ENCODE measurements at regions not wholly inside any gene's neighbourhood (a gene's known extent, or its start where the extent isn't known, plus 50 kb on each side); places are given as distances from the start of the nearest gene placed in this dataset.

GRCh38 chr14:36405589-36406274 lies 85.3 kb upstream of the MBIP start:
- Histone ChIP-seq H3K27me3 (ENCODE audit: control insufficient read depth, insufficient read depth, low read length) (no peaks in the 10 kb centered on the region), H3K4me1 (ENCODE audit: control insufficient read depth, extremely low read depth, insufficient read depth, low read length) (no peaks in the 10 kb centered on the region), H3K4me3 (replicated peaks in 1 of 4; ENCODE audit: control extremely low read depth in 1 of 4, insufficient read depth in 1 of 4, low read depth in 3 of 4, low read length in 4 of 4) (no peak overlapping the region), H3K4me2 (ENCODE audit: extremely low read depth, insufficient read depth, low read length) (no peak overlapping the region), H3K9ac (ENCODE audit: insufficient read depth, low read length) (no peak overlapping the region), H3K36me3 (ENCODE audit: control insufficient read depth, insufficient read depth, low read length) (no peaks in the 10 kb centered on the region), H3K27ac (ENCODE audit: insufficient read depth, low read length) (no peak overlapping the region), H2AFZ (ENCODE audit: low read length) (no peak overlapping the region), H3K9me3 (ENCODE audit: control insufficient read depth, insufficient read depth, low read depth, low read length) (no peaks in the 10 kb centered on the region), H3K79me2 (ENCODE audit: control insufficient read depth, insufficient read depth, low read length) (no peaks in the 10 kb centered on the region), H4K20me1 (ENCODE audit: control insufficient read depth, extremely low read depth, insufficient read depth, low read length) (no peaks in the 10 kb centered on the region)
- no peak for TF ChIP-seq CTCF (conservative IDR thresholded peaks at IDR 0.05 in 1 of 2, IDR thresholded peaks at IDR 0.05 in 1 of 2; ENCODE audit: low read depth in 1 of 2, low read length in 2 of 2)
- no peak for TF ChIP-seq EZH2 (IDR thresholded peaks at IDR 0.05; ENCODE audit: low read length, missing control alignments)
- no peak for DNase-seq (ENCODE audit: low read depth in 2 of 2)

- Histone ChIP-seq H4K20me1 (ENCODE audit: control insufficient read depth, extremely low read depth, insufficient read depth, low read length) (no peaks in the 10 kb centered on the region), H3K27me3 (ENCODE audit: control insufficient read depth, insufficient read depth, low read length) (no peaks in the 10 kb centered on the region), H3K27ac (ENCODE audit: insufficient read depth, low read length) (no peak overlapping the region), H3K4me2 (ENCODE audit: extremely low read depth, insufficient read depth, low read length) (no peak overlapping the region), H3K79me2 (ENCODE audit: control insufficient read depth, insufficient read depth, low read length) (no peaks in the 10 kb centered on the region), H3K4me1 (ENCODE audit: control insufficient read depth, extremely low read depth, insufficient read depth, low read length) (no peaks in the 10 kb centered on the region), H3K36me3 (ENCODE audit: control insufficient read depth, insufficient read depth, low read length) (no peaks in the 10 kb centered on the region), H3K9ac (ENCODE audit: insufficient read depth, low read length) (no peak overlapping the region), H3K9me3 (ENCODE audit: control insufficient read depth, insufficient read depth, low read depth, low read length) (no peaks in the 10 kb centered on the region), H2AFZ (ENCODE audit: low read length) (no peak overlapping the region), H3K4me3 (replicated peaks in 1 of 4; ENCODE audit: control extremely low read depth in 1 of 4, insufficient read depth in 1 of 4, low read depth in 3 of 4, low read length in 4 of 4) (no peak overlapping the region)
- TF ChIP-seq EZH2 (IDR thresholded peaks at IDR 0.05; ENCODE audit: low read length, missing control alignments) (no peak), CTCF (conservative IDR thresholded peaks at IDR 0.05 in 1 of 2, IDR thresholded peaks at IDR 0.05 in 1 of 2; ENCODE audit: low read depth in 1 of 2, low read length in 2 of 2) (no peak)
- DNase-seq (ENCODE audit: low read depth in 2 of 2) = no peak
Measured at GRCh38 chr14:36402867-36403266, 82.4 kb upstream of the MBIP start.

GRCh38 chr14:36398463-36399291 lies 78.2 kb upstream of the MBIP start:
- Histone ChIP-seq H3K36me3 (ENCODE audit: control insufficient read depth, insufficient read depth, low read length) (no peaks in the 10 kb centered on the region), H3K27me3 (ENCODE audit: control insufficient read depth, insufficient read depth, low read length) (no peaks in the 10 kb centered on the region), H3K9ac (ENCODE audit: insufficient read depth, low read length) (no peak overlapping the region), H3K9me3 (ENCODE audit: control insufficient read depth, insufficient read depth, low read depth, low read length) (no peaks in the 10 kb centered on the region), H4K20me1 (ENCODE audit: control insufficient read depth, extremely low read depth, insufficient read depth, low read length) (no peaks in the 10 kb centered on the region), H3K79me2 (ENCODE audit: control insufficient read depth, insufficient read depth, low read length) (no peaks in the 10 kb centered on the region), H2AFZ (ENCODE audit: low read length) (no peak overlapping the region), H3K4me1 (ENCODE audit: control insufficient read depth, extremely low read depth, insufficient read depth, low read length) (no peaks in the 10 kb centered on the region), H3K27ac (ENCODE audit: insufficient read depth, low read length) (no peak overlapping the region), H3K4me3 (replicated peaks in 1 of 4; ENCODE audit: control extremely low read depth in 1 of 4, insufficient read depth in 1 of 4, low read depth in 3 of 4, low read length in 4 of 4) (no peak overlapping the region), H3K4me2 (ENCODE audit: extremely low read depth, insufficient read depth, low read length) (no peak overlapping the region)
- TF ChIP-seq CTCF (conservative IDR thresholded peaks at IDR 0.05 in 1 of 2, IDR thresholded peaks at IDR 0.05 in 1 of 2; ENCODE audit: low read depth in 1 of 2, low read length in 2 of 2) = no peak
- no peak for TF ChIP-seq EZH2 (IDR thresholded peaks at IDR 0.05; ENCODE audit: low read length, missing control alignments)
- no peak for DNase-seq (ENCODE audit: low read depth in 2 of 2)
